Fibroblast of skin of right biceps (primary cell): ENCODE measurements at regions not wholly inside any gene's neighbourhood (a gene's known extent, or its start where the extent isn't known, plus 50 kb on each side); places are given as distances from the start of the nearest gene placed in this dataset.
"Not testable (repeated sequence)": the region's sequence is repeated elsewhere in the genome, so short reads cannot be mapped to it uniquely, and the experiment has no call there.

Experiments used
- DNase-seq: peaks from one replicate; pipeline ENCODE4 v3.0.0-alpha.2; 2013

DNA sequence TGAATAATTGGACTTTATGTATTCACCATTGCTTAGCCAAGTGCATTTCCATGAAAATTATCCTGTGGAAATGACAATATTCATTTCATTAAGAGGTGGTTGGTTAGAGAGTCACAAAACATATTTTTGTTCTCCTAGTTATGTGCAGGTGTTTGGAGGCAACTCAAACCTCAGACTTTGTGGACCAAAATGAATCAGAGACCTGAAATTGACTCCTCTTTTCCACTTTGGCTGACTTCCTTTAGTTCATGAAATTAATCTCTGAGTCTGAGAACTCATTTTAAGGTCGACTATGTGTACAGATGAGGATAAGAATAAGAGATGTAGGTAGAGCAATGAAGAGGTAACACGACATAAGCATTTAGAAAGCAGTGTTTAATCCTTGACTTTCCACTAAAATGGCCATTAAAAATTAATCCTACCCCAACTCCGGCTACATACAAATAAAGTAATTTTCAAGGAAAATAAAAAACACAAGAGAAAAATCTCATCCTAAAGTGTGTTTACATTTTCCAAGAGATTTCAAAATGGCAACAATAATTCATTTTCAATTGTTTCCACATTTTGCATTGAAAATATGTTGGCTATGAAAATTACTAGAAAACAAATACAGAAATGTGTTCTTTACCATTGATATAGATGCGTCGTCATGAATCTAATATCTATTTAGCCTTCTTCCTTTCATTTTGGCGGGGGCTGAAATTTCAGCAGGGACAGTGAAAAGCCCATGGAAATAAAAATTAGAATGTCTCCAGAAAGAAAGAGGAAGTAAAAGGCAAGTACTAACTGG, 185.4 kb upstream of the CSNK1A1L start:
- no peak for DNase-seq

DNA sequence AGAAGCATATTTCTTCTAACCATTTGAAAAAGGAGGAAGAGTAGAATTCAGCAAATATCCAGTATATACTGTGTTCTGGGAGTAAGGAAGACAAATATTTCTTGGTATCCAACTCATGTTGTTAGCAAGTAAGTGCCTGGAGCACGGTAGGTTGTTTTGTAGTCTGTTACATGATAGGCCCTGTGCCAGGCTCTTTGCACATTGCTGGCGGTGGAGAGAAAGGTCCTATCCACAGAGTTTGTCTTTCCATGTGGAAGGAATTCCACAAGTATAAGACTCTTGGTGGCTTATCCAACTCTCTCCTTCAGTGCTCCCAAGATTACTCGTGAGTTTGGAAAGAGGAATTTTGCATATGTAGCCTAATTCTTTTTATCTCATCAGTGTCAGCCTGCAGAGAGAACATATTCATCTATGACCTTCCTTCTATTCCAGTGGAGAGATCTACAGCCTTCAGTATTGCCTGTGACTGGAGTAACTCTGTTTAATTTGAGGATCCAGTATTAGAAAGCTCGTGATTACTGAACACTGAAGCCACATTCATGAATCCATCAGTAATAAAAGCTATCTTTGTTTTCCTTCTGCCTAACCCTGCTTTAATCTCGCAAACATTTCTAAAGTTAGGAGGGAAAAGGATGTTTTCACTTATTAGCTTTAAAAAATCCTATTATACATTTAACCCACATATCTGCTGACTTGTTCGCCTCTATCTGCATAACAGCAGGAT, 183.9 kb upstream of the CSNK1A1L start:
- no peak for DNase-seq

DNA sequence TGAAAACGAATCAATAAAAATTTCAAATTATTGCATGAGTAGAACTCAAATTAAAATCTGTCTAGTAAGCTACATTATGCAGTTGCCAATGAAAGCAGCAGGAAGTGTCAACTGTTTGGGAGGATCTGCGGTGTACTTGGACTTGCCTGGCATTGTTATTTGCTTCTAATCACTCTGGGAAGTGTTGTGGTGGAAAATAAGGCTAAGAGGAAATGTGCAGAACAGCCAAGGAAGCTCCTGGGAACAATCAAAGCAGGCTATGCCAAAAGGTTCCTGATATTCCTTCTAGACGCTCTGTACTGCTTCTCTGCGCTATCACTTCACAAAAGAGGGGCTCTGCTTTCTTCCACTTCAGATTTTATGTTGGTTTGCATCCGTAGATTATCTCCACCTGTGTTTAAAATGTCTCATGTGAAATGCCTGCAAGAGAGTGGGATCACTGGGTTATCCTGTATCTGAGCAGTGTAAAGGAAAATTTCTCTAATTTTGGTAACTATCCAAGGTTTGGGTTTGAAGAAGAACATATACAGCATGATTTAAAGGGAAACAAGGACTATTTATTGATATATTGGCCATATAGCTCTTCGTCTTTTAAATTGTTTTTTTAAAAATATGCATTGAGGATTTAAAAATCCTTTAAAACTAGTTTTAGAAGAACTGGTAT, 182.7 kb upstream of the CSNK1A1L start:
- no peak for DNase-seq

DNA sequence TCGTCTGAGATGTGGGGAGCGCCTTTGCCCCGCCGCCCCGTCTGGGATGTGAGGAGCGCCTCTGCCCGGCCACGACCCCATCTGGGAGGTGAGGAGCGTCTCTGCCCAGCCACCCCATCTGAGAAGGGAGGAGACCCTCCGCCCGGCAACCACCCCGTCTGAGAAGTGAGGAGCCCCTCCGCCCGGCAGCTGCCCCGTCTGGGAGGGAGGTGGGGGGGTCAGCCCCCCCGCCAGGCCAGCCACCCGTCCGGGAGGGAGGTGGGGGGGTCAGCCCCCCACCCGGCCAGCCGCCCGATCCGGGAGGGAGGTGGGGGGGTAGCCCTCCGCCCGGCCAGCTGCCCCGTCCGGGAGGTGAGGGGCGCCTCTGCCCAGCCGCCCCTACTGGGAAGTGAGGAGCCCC, 174.8 kb upstream of the CSNK1A1L start:
- DNase-seq, result not testable (repeated sequence)

DNA sequence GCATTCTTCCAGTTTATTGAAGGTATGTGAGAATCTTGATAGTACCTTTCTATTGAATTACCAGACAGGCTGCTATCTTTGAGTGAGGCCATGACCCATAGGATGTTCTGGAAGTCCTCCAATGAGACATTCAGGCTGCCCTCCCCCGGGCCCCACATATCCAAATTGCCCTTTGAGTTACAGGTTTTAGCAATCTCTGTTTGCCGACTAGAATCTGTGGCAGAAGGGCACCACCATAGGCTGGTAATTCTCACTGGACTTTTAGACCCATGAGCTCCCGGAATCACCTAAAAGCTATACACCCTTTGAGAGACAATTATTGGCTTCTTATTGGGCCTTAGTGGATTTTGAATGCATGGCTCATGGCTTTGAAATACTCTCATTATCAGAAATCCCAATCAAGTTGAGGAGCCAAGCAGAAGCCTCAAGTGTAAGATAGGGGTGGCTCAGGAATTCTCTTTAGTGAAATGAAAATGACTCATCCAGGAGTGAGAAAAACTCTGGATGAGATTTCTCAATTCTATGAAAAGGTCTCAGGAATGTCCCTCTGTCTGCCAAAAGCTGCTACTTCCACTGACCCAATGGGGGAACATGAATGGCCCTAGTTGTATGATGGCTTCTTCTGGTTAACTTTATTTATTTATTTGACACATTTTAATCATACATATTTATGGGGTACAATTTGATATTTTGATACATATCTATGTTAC, 172.1 kb upstream of the CSNK1A1L start:
- DNase-seq, result peak; percentile 83

DNA sequence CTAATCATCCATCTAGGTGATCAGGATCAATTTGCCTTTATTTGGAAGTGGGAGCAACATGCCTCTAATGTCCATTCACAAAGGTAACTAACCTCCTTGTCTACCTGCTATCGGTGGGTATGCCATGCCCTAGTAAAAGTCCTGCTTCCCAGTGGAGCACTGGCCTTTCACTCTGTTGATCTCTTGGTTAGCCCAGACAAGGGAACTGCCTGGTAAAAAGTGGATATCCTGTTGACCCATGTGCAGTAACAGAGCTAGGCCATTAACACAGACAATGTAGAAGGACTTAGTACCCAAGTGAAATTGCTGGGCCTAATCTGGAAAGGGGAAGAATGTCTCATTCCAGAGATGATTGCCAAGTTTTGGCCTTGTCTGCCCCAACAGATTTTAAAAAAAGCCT, 171.5 kb upstream of the CSNK1A1L start:
- peak; percentile 46 for DNase-seq

DNA sequence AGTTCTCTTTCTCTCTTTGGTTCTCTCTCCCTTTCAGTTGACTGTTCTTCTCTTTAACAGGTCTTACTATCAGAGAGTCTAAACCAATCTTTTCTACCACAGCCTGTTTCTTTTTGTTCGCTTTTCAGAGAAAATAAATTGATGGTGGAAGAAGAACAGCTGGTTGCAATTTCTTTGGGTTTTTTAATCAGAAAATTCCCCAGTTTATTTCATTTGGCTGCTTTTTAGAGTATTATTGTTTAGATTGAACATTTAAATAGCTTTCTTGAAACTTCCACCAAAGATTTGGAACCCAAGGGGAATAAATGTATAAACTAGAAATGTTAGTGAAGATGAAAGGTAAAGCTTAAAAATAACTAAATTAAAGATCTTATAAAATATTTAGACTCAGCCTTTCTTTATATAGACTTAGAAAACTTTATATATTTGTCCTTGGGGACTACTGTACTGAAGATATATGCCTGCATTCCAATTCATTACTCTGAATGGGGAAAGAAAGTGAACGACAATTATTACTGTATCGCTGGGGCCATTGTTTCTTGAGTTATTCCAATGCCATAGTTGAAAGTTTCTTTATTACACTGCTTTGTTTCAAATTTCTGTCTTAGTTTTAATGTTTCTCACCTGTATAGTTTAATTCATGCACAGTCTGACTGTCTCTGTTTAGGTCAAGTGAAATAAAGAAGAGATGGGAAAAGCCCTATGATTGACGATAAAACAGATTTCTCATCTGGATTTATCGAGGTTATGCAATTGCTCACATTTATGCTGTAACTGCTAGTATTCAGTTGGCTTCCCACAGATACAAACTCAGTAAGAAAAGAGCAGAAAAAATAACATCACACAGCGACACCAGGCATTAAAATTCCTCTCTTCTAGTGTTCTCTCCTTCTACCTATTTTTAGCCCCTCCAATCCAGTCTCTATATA, 169.4 kb upstream of the CSNK1A1L start:
- no peak for DNase-seq

DNA sequence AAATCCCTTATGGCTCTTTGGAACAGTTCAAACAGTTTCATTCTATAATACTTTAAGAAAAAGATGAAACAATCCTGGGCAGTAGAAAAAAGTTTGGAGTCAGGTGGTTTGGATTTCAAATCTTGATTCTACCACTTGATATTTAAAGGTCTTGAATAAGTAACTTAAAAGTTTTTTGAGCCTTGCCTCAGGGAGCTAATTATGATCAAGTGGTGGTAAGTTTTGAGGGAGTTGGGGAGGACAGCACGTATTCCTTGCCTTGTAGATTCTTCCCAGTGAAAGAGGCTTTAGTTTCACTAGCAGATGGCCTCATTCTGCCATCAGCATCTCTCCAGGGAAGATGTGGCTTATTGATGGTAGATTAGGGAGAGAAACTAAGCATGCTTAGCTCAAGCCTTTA, 168.4 kb upstream of the CSNK1A1L start:
- no peak for DNase-seq

DNA sequence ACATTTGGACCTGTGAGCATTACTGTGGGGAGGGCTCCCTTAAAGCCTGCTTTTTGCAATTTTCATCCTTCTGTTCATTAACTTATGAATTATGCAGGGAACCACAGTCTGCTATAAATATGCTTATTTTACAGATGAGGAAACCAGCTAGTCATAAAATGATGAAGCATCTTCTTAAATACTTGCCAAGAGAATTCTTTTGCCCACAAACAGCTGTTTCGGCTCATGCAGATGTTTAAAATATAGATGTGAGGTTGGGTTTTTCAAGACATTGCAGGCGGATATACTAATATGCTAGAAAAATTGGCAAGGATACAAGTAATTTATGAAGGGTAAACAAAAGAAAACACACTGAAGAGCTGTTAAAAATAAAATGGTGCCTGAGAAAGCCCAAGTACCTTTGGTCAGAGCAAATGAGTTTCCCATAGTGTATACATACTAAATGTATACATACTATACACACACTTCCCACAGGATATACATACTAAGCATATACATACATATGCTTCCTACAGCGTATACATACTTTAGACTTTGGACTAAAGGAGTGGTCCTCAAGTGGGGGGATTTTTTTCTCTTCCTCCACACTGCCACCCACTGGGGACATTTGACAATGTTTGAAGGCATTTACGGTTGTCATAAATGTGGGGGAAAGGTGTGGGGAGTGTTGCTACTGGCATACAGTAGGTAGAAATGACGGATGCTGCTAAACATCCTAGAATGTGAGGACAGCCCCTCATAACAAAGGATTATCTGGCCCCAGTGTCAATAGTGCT, 164.9 kb upstream of the CSNK1A1L start:
- DNase-seq, result no peak

DNA sequence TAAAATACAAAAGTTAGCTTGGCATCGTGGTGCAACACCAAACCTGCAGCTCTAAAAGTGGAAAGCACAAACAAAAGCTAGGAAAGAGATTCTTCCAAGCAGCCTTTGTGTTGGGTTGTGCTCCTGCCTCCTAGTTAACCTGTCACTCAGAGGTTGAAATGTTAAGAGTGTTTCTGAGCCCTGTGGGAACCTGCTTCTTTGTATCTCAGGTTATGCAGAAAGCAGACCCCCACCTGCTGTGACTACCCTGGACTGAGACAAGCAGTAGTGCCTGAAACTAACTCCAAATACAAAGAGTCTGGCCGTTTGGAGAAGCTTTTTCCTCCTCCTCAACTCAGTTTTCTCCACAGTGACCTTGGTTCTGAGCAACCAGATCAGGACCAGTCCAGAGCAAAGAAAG, 158.4 kb upstream of the CSNK1A1L start:
- DNase-seq, result no peak

DNA sequence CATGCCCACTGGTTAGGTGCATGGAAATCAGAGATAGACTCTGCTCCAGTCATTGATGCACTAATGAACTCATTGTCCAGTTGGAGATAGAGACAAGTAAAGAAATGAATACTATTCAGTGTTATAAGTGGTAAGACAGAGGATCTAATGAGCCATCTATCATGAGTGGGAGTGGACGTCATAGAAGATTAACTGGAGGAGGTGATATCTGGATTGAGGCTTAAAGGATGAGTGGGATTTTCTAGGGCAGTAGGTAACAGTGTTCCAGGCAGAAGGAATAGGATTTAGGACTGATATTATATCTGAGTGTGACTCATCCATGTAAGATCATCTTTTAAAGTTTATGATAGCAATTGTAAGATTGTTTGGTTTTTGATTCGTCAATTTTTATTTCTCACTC, 152.2 kb upstream of the CSNK1A1L start:
- DNase-seq, result no peak

DNA sequence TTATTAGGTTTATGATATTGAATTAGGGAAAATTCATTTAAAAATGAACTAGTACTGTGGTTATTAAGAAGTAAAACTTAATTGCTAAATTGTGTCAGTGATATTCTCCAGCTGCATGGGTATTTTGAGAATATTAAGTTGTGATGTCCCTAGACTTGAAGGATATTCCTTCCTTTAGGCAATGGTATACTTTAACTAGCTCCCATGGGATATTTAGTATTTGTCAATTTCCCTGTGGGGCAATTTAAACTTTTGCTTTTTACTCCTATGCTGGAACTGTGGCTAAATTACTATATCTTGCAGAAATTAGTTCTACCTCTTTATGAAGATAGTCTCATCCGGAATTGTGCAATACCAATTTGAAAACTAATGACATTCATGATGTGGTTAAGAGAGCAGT, 151.6 kb upstream of the CSNK1A1L start:
- DNase-seq, result no peak

DNA sequence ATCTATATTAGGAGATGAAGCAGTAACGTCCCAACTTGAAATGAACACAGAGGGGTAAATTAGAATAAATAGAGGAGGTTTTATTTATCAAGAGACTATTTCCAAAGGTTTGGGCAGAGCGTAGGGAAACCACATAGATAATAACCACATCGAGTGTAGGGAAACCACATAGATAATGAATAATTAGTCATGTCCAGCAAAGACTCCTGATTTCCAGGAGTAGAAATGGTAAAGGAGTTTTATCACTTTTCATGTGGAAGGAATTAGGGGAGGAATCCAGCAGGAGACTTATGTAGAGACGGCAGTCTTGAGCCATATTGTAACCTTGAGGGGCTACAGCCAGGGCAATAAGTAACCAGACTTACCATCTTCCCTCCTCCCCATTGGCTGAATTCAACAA, 136.3 kb upstream of the CSNK1A1L start:
- peak; percentile 30 for DNase-seq

DNA sequence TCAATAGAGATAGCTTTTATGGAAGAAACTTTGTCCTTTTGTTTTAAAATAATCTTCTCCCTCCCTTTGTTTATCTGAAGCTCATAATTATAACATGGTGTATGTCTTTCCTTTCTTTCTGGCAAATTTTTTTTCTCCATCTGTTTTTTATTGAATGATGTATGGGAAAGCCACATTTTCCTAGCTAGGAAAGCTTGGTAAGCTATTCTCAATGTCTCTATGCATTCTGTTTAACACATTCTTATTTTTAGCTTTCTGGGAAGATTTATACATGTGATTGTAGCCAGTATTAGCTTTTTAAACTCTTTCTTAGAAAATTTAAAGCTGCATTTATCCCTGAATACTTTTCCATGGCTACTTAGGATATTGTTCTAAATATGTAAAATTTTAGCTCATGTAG, 124.9 kb upstream of the CSNK1A1L start:
- no peak for DNase-seq

DNA sequence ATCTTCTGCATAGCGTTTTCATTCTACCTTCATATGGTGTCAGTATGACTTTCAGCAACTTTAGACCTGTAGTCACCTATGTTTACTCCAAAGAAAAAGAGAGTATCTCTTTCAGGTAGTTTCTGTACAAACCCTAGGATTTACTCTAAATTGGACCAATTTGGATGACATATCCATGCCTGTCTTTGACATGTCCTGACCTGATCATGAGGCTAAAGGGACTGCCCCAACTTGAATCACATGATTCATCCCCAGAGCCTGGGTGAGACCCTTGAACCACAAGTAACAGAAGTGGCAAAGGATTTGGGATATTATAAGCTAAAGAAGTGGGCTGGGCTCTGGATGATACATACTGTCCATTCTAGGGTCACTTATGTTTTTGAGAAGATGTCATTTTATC, 124.5 kb upstream of the CSNK1A1L start:
- no peak for DNase-seq

DNA sequence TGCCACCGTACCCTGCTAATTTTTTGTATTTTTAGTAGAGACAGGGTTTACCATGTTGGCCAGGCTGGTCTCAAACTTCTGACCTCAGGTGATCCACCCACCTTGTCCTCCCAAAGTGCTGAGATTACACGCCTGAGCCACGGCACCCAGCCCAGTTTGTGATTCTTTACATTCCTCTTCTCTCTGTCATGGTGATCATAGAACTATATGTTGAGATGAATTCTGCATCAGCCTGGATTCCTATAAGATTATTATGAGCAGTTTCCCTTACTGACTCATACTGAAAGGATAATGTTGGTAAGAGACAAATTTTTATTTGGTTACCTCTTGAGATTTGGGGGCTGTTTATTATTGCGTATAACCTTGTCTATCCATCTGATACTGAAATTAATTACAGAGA, 121.5 kb upstream of the CSNK1A1L start:
- DNase-seq, result peak; percentile 95

DNA sequence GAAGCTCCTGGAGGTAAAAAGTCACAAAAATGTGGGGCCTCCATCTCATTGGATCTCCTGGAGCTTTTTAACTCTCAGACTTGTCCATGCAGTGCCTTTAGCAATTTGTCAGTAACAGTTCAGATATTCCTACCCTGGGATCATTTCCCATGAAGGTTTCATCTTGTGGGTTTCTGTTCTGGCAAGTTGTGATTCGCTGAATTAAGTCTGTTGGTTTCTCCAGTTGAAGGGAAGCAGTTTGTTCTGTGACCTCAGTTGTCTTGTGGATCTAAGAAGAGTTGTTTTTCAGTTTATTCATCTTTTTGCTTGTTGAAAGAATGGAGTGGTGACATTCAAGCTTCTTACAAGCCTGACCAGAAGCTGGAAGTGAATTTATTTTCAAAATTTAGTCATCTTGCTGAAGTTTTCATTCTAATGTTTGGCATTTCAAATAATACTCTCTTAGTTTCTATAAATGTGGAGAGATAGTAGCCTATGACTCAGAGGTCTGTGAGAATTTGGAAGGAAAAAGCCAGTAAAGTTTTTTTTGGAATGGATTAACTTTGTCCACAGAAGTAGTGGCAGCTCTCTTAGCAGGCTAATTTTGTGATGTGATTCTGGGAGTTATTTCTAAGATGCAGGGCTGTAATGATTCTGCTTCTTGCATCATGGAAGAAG, 120.1 kb upstream of the CSNK1A1L start:
- DNase-seq, result peak; percentile 90

DNA sequence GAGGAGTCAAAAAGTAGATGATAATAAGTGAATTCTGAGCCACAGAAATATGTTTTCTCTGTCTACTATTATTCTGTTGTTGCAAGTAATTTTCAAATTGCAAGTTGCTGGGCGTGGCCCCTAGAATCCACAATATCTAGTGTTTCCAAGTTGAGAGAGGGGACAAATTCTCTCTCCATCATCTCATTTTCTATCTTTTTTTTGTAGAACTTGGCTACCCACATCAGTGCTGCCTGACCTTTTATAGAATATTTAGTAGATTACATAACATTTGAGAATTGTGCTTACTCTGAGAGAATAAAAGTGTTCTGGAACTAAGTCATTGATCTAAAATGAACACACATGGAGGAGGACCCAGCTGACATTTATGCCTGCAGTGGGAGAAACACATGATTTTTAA, 110.9 kb upstream of the CSNK1A1L start:
- DNase-seq, result no peak

DNA sequence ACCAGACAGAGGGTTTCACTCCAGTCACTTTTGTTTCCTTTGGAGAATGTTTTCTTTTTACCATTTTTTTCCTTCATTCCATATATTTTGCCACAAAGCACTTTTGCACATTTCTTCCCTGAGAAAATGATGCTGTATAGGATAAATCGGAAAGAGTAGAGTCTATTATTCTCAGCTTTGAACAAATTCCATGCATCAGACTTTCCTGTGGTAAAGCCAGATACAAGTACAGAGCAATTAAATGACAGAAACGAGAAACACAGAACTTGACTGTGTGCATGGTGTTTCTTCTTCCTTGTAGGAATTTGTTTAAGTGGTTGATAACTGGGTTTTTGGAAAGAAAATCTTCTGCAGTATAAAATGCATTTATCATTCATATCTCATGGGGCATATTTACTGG, 107.4 kb upstream of the CSNK1A1L start:
- DNase-seq, result no peak

DNA sequence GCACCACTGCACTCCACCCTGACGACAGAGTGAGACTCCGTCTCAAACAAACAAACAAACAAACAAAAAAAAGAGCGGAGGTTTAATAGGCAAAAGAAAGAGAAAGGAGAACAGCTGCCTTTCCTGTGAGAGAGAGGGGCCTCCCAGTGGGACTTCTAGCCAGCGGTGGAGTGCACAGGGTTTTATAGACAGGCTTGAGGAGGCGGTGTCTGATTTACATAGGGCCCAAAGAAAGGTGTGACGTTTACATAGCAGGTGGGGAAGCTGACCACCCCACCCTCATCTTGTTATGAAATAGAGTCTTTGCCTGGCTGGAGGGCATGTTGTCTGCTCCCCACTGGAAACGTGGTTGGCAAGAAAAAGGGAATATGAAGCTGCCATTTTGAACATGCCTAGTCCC, 106.0 kb upstream of the CSNK1A1L start:
- DNase-seq, result no peak
